ENCODE measurements at regions not wholly inside any gene's neighbourhood (a gene's known extent, or its start where the extent isn't known, plus 50 kb on each side); places are given as distances from the start of the nearest gene placed in this dataset.

DNA sequence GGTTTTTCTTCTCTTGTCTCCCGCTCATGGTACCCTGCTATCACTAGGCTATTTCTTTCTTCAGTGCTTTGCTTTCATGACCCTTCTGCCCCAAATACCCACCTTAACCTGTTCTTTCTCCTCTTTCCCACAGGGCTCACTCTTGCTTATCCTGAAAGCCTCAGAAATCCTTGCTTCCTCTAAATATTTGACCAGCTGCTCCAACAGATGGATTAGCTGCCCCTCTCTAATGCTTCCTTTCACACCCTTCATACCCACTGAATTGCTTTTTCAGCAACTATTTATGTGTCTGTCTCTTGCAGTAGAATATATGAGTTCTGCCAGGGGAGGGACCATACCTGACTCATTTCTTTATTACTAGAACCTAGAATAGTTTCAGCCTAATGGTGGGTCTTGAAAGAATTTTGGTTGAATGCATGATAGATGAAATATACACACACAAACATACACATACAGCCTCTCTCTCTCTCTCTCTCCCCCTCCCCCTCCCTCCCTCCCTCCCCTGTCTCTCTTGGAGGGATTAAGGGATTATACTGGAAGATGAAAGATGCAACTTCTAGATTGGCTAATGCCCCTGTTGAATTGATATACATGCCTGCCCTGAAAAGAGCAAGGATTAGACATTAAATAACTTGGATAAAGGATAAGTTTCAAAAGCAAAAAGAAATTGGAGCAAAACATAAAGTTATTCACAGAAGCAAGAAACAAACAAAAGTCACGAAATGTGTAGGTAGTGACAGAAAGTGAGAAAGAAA is 95.0 kb upstream of the GADL1 start:
- no peaks in the 10 kb centered on the region for H3K9me3 ChIP-seq (ENCODE audit: control insufficient read depth, insufficient read depth, low read length)
- POLR2A ChIA-PET, result no interaction called here
- CTCF ChIA-PET, result no interaction called here
- DNase-seq (ENCODE audit: low read depth, low spot score), result no peak
- H3K27ac ChIP-seq (ENCODE audit: low read depth, low read length), result no peak overlapping the region
- TF ChIP-seq, protein P1, sequence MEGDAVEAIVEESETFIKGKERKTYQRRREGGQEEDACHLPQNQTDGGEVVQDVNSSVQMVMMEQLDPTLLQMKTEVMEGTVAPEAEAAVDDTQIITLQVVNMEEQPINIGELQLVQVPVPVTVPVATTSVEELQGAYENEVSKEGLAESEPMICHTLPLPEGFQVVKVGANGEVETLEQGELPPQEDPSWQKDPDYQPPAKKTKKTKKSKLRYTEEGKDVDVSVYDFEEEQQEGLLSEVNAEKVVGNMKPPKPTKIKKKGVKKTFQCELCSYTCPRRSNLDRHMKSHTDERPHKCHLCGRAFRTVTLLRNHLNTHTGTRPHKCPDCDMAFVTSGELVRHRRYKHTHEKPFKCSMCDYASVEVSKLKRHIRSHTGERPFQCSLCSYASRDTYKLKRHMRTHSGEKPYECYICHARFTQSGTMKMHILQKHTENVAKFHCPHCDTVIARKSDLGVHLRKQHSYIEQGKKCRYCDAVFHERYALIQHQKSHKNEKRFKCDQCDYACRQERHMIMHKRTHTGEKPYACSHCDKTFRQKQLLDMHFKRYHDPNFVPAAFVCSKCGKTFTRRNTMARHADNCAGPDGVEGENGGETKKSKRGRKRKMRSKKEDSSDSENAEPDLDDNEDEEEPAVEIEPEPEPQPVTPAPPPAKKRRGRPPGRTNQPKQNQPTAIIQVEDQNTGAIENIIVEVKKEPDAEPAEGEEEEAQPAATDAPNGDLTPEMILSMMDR (IDR thresholded peaks at IDR 0.05; ENCODE audit: low read depth, low read length), result no peak
- H3K4me3 ChIP-seq (ENCODE audit: low read depth, low read length), result no peak overlapping the region
- no peaks in the 10 kb centered on the region for H3K27me3 ChIP-seq (ENCODE audit: control insufficient read depth, insufficient read depth, low read length)

DNA sequence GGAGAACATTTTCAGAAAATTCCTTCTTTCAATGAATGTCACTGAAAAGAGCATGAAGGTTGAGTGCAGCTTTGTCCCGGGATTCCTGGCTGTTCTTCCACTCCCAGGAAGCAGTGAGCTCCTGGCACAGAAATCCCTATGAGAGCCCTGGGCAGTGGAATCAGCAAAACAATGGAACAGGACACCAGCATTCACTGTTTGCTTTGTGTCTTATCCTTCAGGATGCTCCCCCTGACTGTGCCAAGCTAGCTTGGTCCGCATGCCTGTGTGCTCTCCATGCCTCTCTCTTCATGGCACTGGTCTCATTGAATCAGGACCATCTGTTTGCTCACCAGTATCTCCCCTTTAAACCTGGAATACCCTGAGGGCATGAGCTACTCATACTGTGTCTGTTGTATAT is 102.0 kb upstream of the GADL1 start:
- POLR2A ChIA-PET, result no interaction called here
- Histone ChIP-seq H3K4me3 (ENCODE audit: low read depth, low read length) (no peak overlapping the region), H3K27me3 (ENCODE audit: control insufficient read depth, insufficient read depth, low read length) (no peaks in the 10 kb centered on the region), H3K9me3 (ENCODE audit: control insufficient read depth, insufficient read depth, low read length) (no peaks in the 10 kb centered on the region), H3K27ac (ENCODE audit: low read depth, low read length) (no peak overlapping the region)
- DNase-seq (ENCODE audit: low read depth, low spot score), result no peak
- CTCF ChIA-PET, result no interaction called here
- TF ChIP-seq, protein P1 (IDR thresholded peaks at IDR 0.05; ENCODE audit: low read depth, low read length), result no peak

DNA sequence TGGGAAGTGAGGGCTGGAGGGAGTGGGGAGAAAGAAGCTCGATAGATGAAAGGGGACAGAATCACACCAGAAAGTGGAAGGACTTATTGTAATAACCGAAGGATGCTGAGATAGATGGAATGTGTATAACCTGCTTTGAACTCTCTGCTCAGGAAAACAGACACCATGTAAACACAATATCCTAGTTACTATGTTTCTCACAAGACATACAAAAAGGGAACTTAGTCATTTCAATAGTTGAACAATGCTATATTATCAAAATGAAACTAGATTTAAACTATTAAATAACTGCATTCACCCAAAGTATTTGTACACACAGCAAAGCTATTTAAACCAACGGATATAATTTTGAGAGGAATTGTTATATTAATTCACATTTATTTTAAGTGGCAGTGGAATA is 108.3 kb upstream of the GADL1 start:
- TF ChIP-seq, protein P1 (IDR thresholded peaks at IDR 0.05; ENCODE audit: low read depth, low read length), result no peak
- ChIA-PET CTCF (no interaction called here), POLR2A (no interaction called here)
- Histone ChIP-seq H3K27ac (ENCODE audit: low read depth, low read length) (no peak overlapping the region), H3K27me3 (ENCODE audit: control insufficient read depth, insufficient read depth, low read length) (no peaks in the 10 kb centered on the region), H3K4me3 (ENCODE audit: low read depth, low read length) (no peak overlapping the region), H3K9me3 (ENCODE audit: control insufficient read depth, insufficient read depth, low read length) (no peaks in the 10 kb centered on the region)
- no peak for DNase-seq (ENCODE audit: low read depth, low spot score)

DNA sequence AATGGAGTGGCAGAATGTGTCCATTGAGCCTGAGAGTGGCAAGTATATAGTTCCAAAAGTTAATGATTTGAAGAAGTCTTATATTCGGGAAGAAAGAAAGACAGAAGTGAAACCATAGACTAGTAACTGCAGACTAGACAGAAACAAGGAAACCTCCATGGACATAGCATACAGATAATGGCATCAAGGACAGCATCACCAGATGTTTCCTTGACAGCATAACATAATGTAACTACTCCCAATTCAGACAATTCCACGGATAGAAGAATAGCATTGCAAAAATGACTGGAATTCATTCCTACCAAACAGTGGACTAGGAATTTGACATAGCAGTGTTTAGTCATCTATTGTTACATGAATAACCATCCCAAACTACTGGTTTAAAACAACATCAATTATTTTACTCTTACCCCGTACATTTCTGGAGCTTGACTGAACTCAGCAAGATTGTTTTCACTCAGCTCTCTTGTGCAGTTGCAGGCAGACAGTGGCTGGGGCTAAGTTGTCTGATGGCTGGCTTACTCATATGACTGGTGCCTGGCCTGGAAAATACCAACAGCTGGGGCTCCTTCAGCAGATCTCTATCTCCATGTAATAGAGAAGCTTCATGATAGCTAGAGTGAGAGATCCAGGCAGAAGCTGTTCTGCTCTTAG is 109.7 kb upstream of the GADL1 start:
- peak; percentile 72 for DNase-seq (ENCODE audit: low read depth, low spot score)
- CTCF ChIA-PET, result no interaction called here
- TF ChIP-seq, protein P1 (IDR thresholded peaks at IDR 0.05; ENCODE audit: low read depth, low read length), result no peak
- POLR2A ChIA-PET, result interaction anchor here (0.7 kb wide), 1 partner anchor 19 kb away, joined by 3 read pairs; no protein-coding TSS in a partner anchor
- Histone ChIP-seq H3K9me3 (ENCODE audit: control insufficient read depth, insufficient read depth, low read length) (no peaks in the 10 kb centered on the region), H3K4me3 (ENCODE audit: low read depth, low read length) (no peak overlapping the region), H3K27me3 (ENCODE audit: control insufficient read depth, insufficient read depth, low read length) (no peaks in the 10 kb centered on the region), H3K27ac (ENCODE audit: low read depth, low read length) (peak overlapping the region; percentile 49)

DNA sequence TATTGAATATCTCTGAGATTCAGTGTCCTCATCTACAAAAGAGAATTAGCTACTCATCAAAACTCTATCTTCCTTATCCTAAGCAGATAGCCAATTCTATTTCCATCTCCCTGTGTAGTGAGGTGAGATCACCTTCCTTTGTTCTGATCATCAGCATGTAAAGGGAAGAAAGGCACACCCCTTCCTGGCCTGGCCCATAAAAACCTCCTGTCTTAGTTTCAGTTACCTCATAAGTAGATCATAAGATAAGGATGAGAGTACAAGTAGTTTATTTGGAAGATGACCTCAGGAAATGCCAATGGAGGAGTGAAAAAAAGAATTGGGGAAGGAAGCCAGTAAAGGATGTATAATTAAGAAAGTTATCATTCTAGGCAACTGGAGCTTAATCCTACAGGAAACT is 114.5 kb upstream of the GADL1 start:
- Histone ChIP-seq H3K9me3 (ENCODE audit: control insufficient read depth, insufficient read depth, low read length) (no peaks in the 10 kb centered on the region), H3K27ac (ENCODE audit: low read depth, low read length) (no peak overlapping the region), H3K4me3 (ENCODE audit: low read depth, low read length) (no peak overlapping the region), H3K27me3 (ENCODE audit: control insufficient read depth, insufficient read depth, low read length) (no peaks in the 10 kb centered on the region)
- DNase-seq (ENCODE audit: low read depth, low spot score), result no peak
- TF ChIP-seq, protein P1 (IDR thresholded peaks at IDR 0.05; ENCODE audit: low read depth, low read length), result no peak
- POLR2A ChIA-PET, result no interaction called here
- CTCF ChIA-PET, result no interaction called here

All from AG04450 (cell line).